T-helper 1 cell treated with Interleukin-12 subunit alpha and Interleukin-12 subunit beta and Interleukin-4 antibody, amounts not matched to agents 30 ng/mL and 1 ng/mL, for 36 hours (primary cell): ENCODE measurements at regions not wholly inside any gene's neighbourhood (a gene's known extent, or its start where the extent isn't known, plus 50 kb on each side); places are given as distances from the start of the nearest gene placed in this dataset.

ENCODE experiments used
- intact Hi-C: fragments of 100-400 bp; cut with micrococcal nuclease; formaldehyde crosslinking; loops from one replicate; pipeline ENCODE4 v1.15.1; 2024

DNA sequence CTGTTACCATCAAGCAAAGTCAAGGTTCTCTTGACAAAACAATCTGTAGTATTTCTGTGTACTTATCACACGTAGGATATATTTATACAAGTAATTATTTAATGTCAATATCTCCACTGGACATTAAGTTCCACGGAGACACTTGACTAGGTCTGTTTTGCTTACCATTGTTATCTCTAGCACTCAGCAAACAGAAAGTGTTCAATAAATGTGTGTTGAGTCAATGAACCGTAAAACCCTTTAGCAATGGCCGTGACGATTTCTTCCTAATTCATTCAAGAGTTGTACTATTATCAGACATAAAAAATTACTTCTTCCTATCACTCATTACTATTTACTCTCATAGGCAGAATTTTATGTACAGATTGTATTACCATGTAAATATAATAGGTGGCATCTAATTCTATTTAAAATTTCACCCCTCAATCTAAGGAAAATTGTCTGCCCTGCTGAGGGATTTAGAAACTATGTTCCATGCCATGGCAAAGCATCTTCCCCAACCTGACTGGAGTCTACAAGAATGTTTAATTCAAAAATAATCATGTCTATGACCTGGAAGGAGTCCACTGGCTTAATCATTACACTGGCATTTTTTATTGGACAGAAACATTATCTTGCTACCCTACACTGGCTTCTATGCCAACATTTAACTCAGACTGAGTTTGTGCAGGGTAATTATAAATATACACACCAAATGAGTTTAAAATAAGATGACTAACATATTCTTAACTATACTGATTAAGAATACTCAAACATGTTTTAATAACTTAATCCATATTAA lies 301.9 kb downstream of the ZEB2 start:
- intact Hi-C loops: no loop called here

DNA sequence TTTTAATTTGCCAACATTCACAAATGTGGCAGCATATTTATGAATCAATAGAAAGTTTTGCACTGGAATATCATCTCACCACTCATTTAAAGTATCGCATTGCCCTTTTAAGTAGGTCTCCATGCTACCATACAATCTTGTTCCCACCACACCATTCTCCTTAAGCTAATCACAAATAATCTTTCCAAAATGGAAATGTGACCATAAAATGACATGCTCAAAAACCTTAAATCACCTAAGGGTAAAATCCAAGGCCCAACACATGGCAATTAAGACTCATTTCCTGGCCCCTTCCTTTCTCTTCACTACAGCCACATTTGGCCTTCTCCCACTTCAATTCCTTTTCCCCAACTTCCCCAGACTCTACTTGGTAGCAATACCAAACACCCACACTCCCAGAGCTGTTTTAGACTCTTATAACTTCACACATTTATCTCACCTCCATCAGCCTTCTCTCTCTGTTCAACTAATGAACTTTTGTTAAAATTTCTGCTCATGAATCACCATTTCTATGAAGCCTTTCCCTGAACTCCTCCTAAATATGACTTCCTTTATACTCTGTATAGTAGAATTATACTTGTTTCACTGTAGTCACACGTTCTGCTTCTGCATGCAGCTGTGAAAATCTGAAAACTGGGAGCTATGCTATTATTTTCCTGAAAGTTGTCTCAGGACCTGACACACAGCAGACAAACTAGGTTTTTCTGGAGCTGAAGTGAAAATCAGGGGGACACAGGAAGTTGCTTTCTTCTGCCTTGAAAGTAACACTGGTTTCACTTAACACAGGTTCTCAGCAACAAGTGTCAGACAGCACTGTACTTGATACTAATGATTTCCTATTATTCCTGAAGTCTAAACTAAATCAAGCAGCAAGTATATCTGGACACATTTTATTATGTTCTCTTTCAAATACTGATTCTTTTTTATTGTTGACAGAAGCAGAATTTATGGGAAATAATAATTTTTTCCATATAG lies 303.9 kb downstream of the ZEB2 start:
- intact Hi-C loops: no loop called here

DNA sequence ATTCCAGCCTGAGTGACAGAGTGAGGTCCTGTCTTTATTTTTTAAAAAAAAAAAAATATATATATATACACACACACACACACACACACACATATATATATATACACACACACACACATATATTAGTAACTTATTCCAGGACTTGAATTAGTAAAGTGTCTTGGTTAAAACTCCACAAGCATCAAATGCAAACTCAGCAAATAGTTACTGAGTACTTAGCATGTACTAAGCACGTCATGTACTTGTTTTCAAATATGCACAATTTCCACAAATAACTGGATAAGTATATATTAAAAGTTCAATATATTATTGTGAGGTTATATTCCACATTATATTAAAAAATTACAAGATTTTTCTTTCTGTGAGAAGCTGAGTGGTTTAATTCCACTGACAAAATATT lies 304.7 kb downstream of the ZEB2 start:
- intact Hi-C loops: no loop called here

DNA sequence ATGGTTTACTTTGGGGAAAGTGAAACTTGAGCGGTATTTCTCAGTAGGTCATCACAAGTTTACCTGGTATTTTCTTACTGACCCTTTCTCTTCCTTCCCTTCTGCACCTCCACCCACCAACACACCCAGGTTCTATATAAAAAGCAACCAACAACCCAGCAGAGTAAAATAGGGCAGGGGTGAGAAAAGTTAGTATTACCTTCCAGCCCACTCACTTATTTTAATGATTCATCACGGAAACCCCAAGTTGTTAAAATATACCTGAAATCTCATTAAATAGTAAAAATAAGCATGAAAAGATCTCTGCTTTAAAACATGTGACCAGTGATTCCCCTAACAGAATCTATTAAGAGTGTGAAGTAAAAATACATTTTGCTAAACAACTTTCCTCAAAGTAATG lies 306.1 kb downstream of the ZEB2 start:
- intact Hi-C loops: no loop called here

DNA sequence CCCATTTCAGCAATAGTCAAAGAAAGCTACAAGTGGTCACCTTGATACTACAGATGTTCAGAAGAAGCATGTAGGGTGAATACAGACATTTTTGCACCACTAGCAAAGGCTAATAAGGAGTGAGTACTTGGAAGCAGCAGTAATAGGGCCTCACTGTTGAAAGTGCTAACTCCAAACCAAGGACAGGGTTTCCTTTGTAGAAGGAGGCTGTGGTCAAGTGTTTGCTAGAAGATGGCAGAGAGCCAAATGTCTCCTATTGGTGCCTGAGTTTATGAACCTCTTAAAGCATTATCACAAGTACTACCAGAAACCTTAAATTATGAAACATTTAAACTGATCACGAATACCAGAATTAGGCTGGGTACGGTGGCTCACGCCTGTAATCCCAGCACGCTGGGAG lies 308.1 kb downstream of the ZEB2 start:
- intact Hi-C loops: no loop called here

DNA sequence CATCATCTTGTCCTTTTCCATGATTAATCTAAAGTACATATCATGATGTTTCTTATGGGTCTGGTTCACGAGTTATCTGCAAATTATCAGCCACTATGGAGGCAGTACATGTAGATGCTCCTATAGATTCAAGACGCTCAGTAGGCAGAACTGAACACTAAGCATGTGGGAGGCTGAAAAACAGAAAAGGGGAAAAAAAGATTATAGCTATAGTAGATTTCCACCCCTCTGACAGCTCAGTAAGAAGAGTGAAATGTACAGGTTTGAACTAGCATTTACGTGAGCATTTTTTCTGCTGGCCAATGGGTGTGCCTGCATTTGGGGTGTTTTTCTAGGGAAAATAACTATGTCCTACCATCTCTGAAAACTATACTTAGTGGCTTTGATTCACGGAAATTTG lies 308.9 kb downstream of the ZEB2 start:
- intact Hi-C loops: no loop called here

DNA sequence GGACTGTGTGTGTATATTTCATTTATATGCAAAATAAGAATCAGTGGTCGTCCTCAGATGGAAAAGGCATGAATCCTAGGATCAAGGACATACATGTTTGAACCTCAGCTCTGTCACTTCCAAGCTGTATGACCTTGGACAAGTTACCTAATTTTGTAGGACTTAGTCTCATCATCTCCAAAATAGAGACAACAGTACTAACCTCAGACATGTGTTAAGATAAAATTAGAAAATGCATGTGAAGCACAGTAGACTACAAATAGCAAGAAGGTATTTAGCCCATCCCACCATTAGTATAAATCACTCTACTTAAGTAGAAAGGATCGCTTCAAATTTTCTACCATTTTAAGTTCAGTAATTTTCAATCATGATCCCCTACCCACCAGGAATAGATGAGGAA lies 309.8 kb downstream of the ZEB2 start:
- intact Hi-C loops: no loop called here

DNA sequence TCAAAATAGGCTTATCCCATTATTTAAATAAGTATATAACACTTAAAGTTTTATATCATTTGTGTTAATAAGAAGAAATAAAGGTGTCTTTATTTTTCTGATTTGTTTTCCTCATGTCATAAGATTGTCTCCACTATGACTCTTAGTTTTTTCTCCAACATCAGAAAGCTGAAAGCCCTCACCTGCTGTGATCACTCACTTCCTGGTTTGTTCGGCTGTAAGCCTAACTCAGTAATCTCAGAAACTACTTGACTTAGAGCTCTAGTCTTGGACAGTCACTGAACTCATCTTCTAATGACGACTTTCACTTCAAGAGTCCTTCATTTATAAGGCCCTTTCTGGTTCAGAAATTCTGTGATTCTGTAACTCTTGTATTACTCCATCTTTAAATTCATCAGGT lies 311.0 kb downstream of the ZEB2 start:
- intact Hi-C loops: no loop called here

DNA sequence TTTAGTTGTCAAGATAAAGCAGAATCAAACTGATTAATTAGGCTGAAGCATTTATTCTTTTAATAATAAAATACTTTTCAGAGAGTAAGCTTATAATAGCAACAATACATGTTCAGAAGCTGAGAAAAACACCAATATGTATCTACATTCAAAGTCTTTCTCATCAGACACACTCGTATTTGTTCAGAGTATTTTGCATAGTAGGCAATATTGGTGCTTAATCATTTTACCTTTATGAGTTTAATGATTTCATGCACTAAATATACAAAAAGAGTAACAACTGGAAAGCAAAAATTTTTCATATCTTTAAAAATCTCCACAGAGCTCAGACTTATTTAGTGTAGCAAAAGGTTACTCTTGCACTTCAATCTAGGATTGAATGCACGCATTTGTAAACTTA lies 313.9 kb downstream of the ZEB2 start:
- intact Hi-C loops: no loop called here

DNA sequence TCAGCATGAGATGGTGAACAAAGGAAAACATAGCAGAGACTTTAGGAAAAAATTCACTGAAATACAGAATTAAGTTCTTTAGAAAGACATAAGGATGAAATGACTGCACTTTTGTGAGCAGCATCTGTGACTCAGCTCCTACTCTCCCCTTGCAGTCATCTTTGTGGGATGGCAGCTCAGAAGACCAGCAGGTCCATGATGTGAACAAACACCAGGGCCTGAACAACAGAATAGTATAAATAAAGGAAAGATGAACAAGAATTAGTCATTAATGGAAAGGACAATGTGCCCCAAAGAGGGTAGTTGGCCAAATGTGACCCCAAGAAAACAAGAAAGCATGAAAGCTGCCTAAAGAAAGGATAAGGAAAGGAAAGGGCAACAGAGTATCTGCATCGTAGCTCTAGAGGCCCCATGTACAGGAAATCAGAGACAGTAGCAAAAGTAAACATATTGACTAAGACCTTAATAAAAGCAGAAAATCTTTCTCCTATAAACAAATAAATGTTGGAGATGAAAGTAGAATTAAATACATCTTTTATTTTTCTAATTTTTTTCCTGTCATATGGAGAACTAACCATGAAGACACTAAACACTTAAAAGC lies 318.0 kb downstream of the ZEB2 start:
- intact Hi-C loops: no loop called here

DNA sequence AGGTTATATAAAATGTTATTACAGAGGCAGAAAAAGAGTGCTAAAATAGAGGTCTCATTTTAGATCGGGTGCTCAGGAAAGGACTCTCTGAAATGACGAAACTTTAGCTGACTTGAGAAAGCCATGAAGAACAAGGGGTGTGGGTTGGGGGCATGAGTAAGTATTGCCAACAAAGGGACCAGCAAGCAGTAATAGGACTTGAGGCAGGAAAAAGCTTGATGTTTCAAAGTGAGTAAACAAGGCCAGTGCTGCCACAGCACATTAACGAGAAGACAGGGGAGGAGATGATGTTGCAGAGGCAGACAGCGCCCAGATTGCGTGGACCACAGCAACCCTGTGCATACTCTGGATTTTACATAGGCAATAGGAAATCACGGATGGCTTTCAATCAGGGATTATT lies 318.8 kb downstream of the ZEB2 start:
- intact Hi-C loops: no loop called here

DNA sequence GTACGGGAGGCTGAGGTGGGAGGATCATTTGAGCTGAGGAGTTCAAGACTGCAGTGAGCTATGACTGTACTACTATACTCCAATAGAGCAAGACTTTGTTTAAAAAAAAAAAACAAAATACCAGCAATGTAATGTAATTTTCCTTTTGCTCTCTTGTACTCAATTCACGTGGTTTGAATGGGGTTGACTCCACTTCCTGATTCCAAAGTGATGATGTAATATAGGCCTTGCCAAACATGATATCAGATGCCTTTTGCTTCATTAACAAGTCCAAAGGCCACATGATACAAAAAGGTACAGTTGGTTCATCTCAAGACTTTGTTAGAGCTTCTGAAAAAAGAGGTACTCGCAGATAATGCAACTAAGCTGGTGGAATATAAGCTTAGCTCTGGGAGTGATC lies 321.8 kb downstream of the ZEB2 start:
- intact Hi-C loops: no loop called here

DNA sequence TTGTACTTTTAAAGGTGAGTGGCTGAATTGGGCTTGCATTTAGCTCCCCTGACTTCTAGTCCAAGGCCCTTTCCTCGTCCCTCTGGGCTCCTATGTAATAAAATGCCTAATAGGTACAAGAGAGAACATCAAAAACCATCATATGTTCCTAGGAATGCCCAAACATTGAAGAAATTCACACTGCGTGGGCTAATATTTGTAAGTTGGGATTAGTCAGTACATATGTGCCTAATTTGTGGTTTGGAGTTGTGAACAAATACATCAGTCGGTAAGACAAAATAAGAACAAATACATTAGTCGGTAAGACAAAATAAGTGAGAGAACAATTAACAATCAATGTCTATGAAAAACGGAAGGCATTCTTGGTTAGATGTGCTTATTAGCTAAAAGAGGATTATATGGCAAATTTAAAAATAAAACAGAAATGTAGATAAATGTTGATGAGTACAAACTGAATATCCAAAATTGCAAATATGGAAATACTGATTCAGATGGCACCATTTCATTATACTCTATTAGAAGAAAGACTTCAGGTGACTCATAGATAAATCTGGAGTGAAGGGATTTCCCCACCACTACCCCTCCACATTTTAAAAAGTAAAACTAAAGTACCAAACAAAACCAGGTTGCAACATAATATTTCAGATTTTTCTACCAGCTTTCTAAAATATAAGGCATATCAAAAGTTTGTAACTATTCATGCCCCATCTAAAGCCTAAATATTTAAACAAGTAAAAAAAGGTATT lies 325.4 kb downstream of the ZEB2 start:
- intact Hi-C loops: no loop called here

DNA sequence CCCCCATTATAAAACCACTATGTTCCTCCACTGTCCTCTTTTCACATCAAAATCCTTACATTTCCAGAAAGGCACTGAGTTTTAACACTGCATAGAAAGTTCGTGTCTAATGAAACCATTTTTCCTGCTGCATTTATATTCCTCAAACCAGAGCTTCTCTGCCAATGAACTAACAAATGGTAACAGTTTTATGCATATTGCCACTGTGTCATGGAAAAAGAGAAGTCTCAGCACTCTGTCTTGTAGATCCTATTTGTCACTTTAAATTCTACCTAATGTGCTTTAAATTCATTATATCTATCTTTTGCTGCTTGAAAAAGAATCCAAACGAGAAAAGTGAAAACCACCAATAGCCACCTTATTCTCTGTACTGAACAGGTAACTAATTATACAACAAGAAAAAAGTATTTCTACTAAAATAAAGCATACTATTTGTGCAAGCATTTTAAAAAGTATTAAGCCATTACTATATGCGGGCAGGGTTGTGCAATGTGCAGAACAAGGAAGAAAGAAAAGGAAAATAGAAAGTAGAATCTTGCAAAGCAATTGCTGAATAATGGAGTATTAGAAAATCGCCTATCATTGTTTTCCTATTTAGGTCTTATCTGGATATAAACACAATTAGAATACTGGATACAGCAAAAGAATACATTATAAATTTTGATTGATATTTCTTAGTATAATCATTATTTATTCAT lies 328.9 kb downstream of the ZEB2 start:
- intact Hi-C loops: no loop called here

DNA sequence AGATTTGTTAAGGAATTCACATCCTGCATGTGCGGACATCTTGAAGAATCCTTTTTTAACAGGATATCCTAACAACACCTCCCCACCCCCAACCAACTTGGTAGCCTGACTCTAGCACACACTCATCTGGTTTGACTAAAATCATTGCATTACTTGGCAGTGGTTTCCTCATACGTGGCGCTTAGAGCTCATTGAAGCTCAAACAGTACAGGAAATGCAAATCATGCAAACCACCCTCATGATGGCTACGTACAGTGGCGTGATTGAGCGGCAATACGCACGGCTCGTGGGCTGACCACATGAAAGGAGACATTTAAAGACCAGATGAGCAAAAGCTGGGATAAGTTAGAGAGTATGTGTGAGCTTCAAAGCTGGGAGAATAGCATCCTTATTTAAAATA lies 336.2 kb downstream of the ZEB2 start:
- intact Hi-C loops: loop anchor here (1.0 to 10.0 kb wide), 10 partner anchors 49 to 1231 kb away; partner anchors contain the start of gene ARHGAP15

DNA sequence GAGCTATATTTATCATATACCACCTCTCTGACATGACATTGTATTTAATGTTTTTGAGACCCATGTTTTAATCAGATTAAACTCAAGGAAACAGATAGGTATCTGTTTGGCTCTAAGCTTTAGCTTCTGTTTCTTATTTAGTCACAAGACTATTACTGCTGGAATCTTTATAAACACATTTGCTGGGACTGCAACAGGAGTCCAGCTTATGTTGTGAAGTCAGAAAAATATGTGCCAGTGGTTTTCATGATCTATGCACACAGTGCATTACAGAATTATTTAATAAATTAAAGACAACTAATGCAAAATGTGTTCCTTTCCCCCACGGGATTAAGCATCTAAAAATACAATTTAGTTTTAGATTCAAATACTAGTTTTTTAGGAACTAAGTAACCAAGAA lies 338.9 kb downstream of the ZEB2 start:
- intact Hi-C loops: loop anchor here (5.0 to 10.0 kb wide), 5 partner anchors 51 to 1234 kb away; partner anchors contain the start of gene ARHGAP15

DNA sequence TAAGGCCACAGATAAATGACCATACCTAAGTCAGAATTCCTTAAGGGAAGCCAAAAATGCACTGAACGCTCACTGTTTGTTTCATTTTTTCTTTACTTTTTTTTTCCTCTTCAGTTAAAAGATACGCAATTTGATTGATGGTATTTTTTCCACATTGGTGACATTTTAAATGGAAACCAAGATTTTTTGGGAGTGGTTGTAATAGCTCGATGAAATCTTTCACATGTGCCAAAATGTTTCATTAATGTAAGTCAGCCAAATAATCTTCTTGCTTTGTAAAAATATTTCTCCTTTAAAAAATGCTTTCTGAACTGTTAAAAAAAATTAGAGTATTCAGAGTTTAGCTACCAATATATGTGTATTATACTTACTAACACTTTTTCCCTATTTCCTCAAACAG lies 339.8 kb downstream of the ZEB2 start:
- intact Hi-C loops: loop anchor here (5.0 to 10.0 kb wide), 5 partner anchors 52 to 1235 kb away; partner anchors contain the start of gene ARHGAP15

DNA sequence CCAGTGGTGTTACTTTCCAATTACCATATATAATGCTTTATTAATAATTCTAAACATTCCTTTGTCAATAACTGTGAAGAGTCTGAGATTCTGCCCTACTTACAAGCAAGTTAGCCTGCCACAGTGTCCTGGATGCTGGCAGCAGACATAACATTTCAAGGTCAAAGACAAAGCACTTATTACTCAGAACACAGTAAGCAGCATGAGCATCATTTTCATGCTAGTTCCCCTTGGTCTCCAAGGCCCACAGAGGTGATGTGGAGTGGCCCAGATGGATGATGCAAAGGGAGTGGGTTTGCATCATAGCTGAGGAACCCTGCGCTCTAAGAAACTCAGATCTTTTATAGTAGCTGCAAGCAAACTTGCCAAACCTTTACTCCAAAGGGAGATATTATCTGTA lies 349.7 kb downstream of the ZEB2 start:
- intact Hi-C loops: no loop called here

DNA sequence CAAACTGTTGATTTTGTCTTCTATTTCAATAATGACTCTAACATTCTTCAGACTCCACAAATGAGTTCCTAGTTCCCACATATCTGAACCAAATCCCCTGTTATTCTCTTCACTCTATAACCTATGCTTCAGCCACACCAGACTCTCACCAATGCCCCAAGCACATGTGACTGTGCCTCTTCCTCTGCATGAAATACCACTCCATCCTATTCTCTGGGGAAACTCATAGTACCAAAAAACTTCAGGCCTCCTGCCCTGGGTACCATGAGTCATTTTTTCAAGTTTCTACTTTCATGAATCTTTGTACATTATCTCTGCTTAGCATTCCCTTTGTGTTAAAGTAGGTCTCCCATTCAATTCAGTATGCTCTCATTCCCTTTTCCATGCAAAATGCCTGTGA lies 353.2 kb downstream of the ZEB2 start:
- intact Hi-C loops: no loop called here

DNA sequence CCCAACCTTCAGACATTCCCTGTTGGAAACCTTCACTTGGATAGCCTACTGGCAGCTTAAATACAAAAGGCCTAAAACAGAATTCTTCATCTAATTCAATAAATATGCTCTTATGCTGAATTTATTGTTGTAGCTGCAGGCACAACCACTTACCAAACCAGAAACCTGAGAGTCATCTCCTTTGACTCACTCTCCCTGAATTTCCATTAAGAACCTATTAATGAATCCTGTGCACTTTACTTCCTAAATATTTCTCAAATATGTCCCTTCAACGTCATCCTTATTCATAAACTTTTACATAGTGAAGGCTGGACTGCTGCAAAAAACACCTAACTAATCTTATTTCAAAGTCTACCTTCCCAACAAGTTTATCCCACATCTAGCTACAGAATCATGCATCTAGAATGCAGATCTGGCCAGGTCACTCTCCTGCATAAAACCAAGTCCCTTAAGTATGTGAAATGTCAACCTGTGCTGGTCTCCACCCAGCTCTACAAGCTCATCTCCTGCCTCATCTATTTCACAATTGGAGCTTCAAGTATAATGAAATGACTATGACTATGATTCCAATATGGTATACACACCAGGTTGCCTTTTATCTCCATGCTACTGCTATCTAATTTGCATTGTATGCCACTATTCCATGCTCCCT lies 354.2 kb downstream of the ZEB2 start:
- intact Hi-C loops: no loop called here
